CD4-positive, alpha-beta memory T cell (primary cell): ENCODE measurements at regions not wholly inside any gene's neighbourhood (a gene's known extent, or its start where the extent isn't known, plus 50 kb on each side); places are given as distances from the start of the nearest gene placed in this dataset.

Experiments used
- CTCF ChIA-PET: fragments of 350-600 bp; sonication (Branson Sonifier 250); formaldehyde crosslinking; loops from one replicate; lab custom pipeline; 2021; ENCODE audit warnings: inconsistent platforms; ENCODE audit not compliant: partially characterized antibody; lab: Charles Lee
- POLR2A ChIA-PET: fragments of 350-600 bp; sonication (Branson Sonifier 250); formaldehyde crosslinking; loops from one replicate; lab custom pipeline; 2021; ENCODE audit not compliant: partially characterized antibody; lab: Charles Lee
- DNase-seq, 5 donors: peaks; one replicate each; pipeline versions ENCODE4 v3.0.0 to v3.0.0-alpha.2; 2020 to 2022; ENCODE audit warnings: mixed read lengths in 1 of 5
- H3K27ac ChIP-seq: one replicate; pipeline ENCODE4 v1.7.0; 2013; ENCODE audit warnings: low read depth, low read length
- H3K27me3 ChIP-seq: 2 replicates; pipeline ENCODE4 v1.7.0; 2013; ENCODE audit warnings: mild to moderate bottlenecking, low read length, moderate library complexity; ENCODE audit not compliant: insufficient read depth
- H3K36me3 ChIP-seq: 2 replicates; pipeline ENCODE4 v1.7.0; 2013; ENCODE audit warnings: mild to moderate bottlenecking, low read length, moderate library complexity; ENCODE audit not compliant: insufficient read depth
- H3K4me1 ChIP-seq: 2 replicates; pipeline ENCODE4 v1.7.0; 2013; ENCODE audit warnings: mild to moderate bottlenecking, low read length, moderate library complexity; ENCODE audit not compliant: insufficient read depth
- H3K4me3 ChIP-seq, 2 donors: one replicate each; pipeline ENCODE4 v1.7.0; 2013; ENCODE audit warnings: low read length in 2 of 2, mild to moderate bottlenecking in 1 of 2
- H3K9me3 ChIP-seq, 2 donors: one replicate each; pipeline ENCODE4 v1.7.0; 2013; ENCODE audit warnings: low read length in 2 of 2, control low read depth in 1 of 2; ENCODE audit not compliant: control insufficient read depth in 1 of 2
- H3K27ac Mint-ChIP-seq, 7 donors: one replicate each; pipeline ENCODE4 v1.8.0; 2020 to 2021; ENCODE audit warnings: mixed read lengths in 7 of 7, mild to moderate bottlenecking in 6 of 7, inconsistent platforms in 3 of 7, moderate library complexity in 3 of 7
- H3K27me3 Mint-ChIP-seq, 2 donors: one replicate each; pipeline ENCODE4 v1.8.0; 2020 to 2021; ENCODE audit warnings: mixed read lengths in 2 of 2
- H3K36me3 Mint-ChIP-seq, 2 donors: one replicate each; pipeline ENCODE4 v1.8.0; 2020 to 2021; ENCODE audit warnings: mixed read lengths in 2 of 2, inconsistent platforms in 1 of 2, mild to moderate bottlenecking in 1 of 2
- H3K4me1 Mint-ChIP-seq, 4 donors: one replicate each; pipeline ENCODE4 v1.8.0; 2020 to 2021; ENCODE audit warnings: mixed read lengths in 4 of 4, mild to moderate bottlenecking in 1 of 4
- H3K4me3 Mint-ChIP-seq, 8 donors: one replicate each; pipeline ENCODE4 v1.8.0; 2020 to 2021; ENCODE audit warnings: mixed read lengths in 8 of 8, mild to moderate bottlenecking in 7 of 8, moderate library complexity in 6 of 8, inconsistent platforms in 3 of 8
- H3K9me3 Mint-ChIP-seq, 8 donors: one replicate each; pipeline ENCODE4 v1.8.0; 2020 to 2021; ENCODE audit warnings: mixed read lengths in 8 of 8, mild to moderate bottlenecking in 5 of 8, inconsistent platforms in 3 of 8, moderate library complexity in 1 of 8
- intact Hi-C: fragments of 100-400 bp; cut with micrococcal nuclease; formaldehyde crosslinking; loops from one replicate; pipeline ENCODE4 v1.15.1; 2023

- no peak overlapping the region for H3K27ac ChIP-seq
- no peaks in the 10 kb centered on the region for H3K27me3 ChIP-seq
- Mint-ChIP-seq H3K4me1 (peaks cover 0 to 3% (median 0%) of the 10 kb centered on the region in 4 donors), H3K36me3 (no peaks in the 10 kb centered on the region), H3K9me3 (no peaks in the 10 kb centered on the region), H3K27ac (no peak overlapping the region), H3K4me3 (no peak overlapping the region), H3K27me3 (peaks cover 0 to 5% of the 10 kb centered on the region in 2 donors)
- intact Hi-C loops, result loop anchor here (2.0 kb wide), 1 partner anchor 197 kb away; no protein-coding TSS in a partner anchor
- H3K9me3 ChIP-seq, result no peaks in the 10 kb centered on the region
- no peak overlapping the region for H3K4me3 ChIP-seq
- ChIA-PET CTCF (interaction anchor here (0.6 to 5.0 kb wide), 7 partner anchors 10 to 602 kb away, joined by 3 to 35 read pairs (median 4); no protein-coding TSS in a partner anchor), POLR2A (no interaction called here)
- H3K36me3 ChIP-seq, result no peaks in the 10 kb centered on the region
- no peaks in the 10 kb centered on the region for H3K4me1 ChIP-seq
- no peak for DNase-seq
Measured at GRCh38 chr1:243945727-243946126, 95.7 kb upstream of the AKT3 start.

GRCh38 chr1:243944429-243945160, 94.6 kb upstream of the AKT3 start:
- ChIA-PET CTCF (interaction anchor here (1.4 to 5.0 kb wide), 2 partner anchors 13 to 601 kb away, joined by 3 to 35 read pairs; no protein-coding TSS in a partner anchor), POLR2A (no interaction called here)
- peaks cover 0 to 3% (median 0%) of the 10 kb centered on the region in 4 donors for H3K4me1 Mint-ChIP-seq

GRCh38 chr1:243943671-243944428, 93.8 kb upstream of the AKT3 start:
- no peak overlapping the region for H3K27ac Mint-ChIP-seq
- no peaks in the 10 kb centered on the region for H3K27me3 ChIP-seq
- H3K4me3 Mint-ChIP-seq, result no peak overlapping the region
- H3K27me3 Mint-ChIP-seq, result peaks cover 2 to 8% of the 10 kb centered on the region in 2 donors
- ChIA-PET POLR2A (no interaction called here), CTCF (interaction anchor here (5.0 kb wide), 1 partner anchor 601 kb away, joined by 35 read pairs; no protein-coding TSS in a partner anchor)
- intact Hi-C loops, result no loop called here
- no peak overlapping the region for H3K27ac ChIP-seq
- H3K36me3 ChIP-seq, result no peaks in the 10 kb centered on the region
- no peak for DNase-seq
- H3K36me3 Mint-ChIP-seq, result no peaks in the 10 kb centered on the region
- no peaks in the 10 kb centered on the region for H3K9me3 ChIP-seq
- H3K4me1 Mint-ChIP-seq, result peaks cover 0 to 3% (median 0%) of the 10 kb centered on the region in 4 donors
- H3K9me3 Mint-ChIP-seq, result no peaks in the 10 kb centered on the region
- no peaks in the 10 kb centered on the region for H3K4me1 ChIP-seq
- no peak overlapping the region for H3K4me3 ChIP-seq

More at GRCh38 chr1:243944429-243945160, 94.6 kb upstream of the AKT3 start:
- H3K4me3 ChIP-seq, result no peak overlapping the region
- H3K36me3 ChIP-seq, result no peaks in the 10 kb centered on the region
- Mint-ChIP-seq H3K27me3 (peaks cover 0 to 6% of the 10 kb centered on the region in 2 donors), H3K9me3 (no peaks in the 10 kb centered on the region), H3K4me3 (no peak overlapping the region), H3K27ac (peak overlapping the region in 1 of 7 donors; percentile 2), H3K36me3 (no peaks in the 10 kb centered on the region)
- DNase-seq, result no peak
- H3K27me3 ChIP-seq, result no peaks in the 10 kb centered on the region
- H3K4me1 ChIP-seq, result no peaks in the 10 kb centered on the region
- intact Hi-C loops, result no loop called here
- no peak overlapping the region for H3K27ac ChIP-seq
- no peaks in the 10 kb centered on the region for H3K9me3 ChIP-seq

- H3K36me3 ChIP-seq, result no peaks in the 10 kb centered on the region
- Mint-ChIP-seq H3K4me1 (peaks cover 0 to 3% (median 0%) of the 10 kb centered on the region in 4 donors), H3K27ac (peak overlapping the region in 1 of 7 donors; percentile 2), H3K36me3 (no peaks in the 10 kb centered on the region), H3K27me3 (peaks cover 2 to 8% of the 10 kb centered on the region in 2 donors), H3K4me3 (no peak overlapping the region), H3K9me3 (no peaks in the 10 kb centered on the region)
- H3K27ac ChIP-seq, result no peak overlapping the region
- no peaks in the 10 kb centered on the region for H3K4me1 ChIP-seq
- H3K4me3 ChIP-seq, result no peak overlapping the region
- H3K9me3 ChIP-seq, result no peaks in the 10 kb centered on the region
- ChIA-PET CTCF (interaction anchor here (0.6 to 1.3 kb wide), 2 partner anchors 30 to 233 kb away, joined by 3 read pairs; no protein-coding TSS in a partner anchor), POLR2A (no interaction called here)
- H3K27me3 ChIP-seq, result no peaks in the 10 kb centered on the region
- intact Hi-C loops, result no loop called here
- DNase-seq, result no peak
Measured at GRCh38 chr1:243942196-243943150, 92.4 kb upstream of the AKT3 start.

- Histone ChIP-seq H3K36me3 (no peaks in the 10 kb centered on the region), H3K27me3 (no peaks in the 10 kb centered on the region), H3K4me3 (no peak overlapping the region), H3K4me1 (no peaks in the 10 kb centered on the region), H3K9me3 (no peaks in the 10 kb centered on the region), H3K27ac (no peak overlapping the region)
- ChIA-PET POLR2A (interaction anchor here (0.8 kb wide), 1 partner anchor 135 kb away, joined by 3 read pairs; no protein-coding TSS in a partner anchor), CTCF (no interaction called here)
- peaks cover 2 to 8% of the 10 kb centered on the region in 2 donors for H3K27me3 Mint-ChIP-seq
- no peak overlapping the region for H3K27ac Mint-ChIP-seq
- DNase-seq, result no peak
- H3K4me1 Mint-ChIP-seq, result peaks cover 0 to 3% (median 0%) of the 10 kb centered on the region in 4 donors
- H3K9me3 Mint-ChIP-seq, result peaks cover 0 to 6% (median under 1%) of the 10 kb centered on the region in 8 donors
- no peak overlapping the region for H3K4me3 Mint-ChIP-seq
- intact Hi-C loops, result no loop called here
- H3K36me3 Mint-ChIP-seq, result no peaks in the 10 kb centered on the region
Measured at GRCh38 chr1:243940451-243940850, 90.4 kb upstream of the AKT3 start.

GRCh38 chr1:243939167-243939848, 89.3 kb upstream of the AKT3 start:
- POLR2A ChIA-PET, result no interaction called here
- no peak overlapping the region for H3K27ac Mint-ChIP-seq
- CTCF ChIA-PET, result no interaction called here
- H3K4me1 Mint-ChIP-seq, result peaks cover 0 to 3% (median 0%) of the 10 kb centered on the region in 4 donors
- H3K4me3 ChIP-seq, result no peak overlapping the region
- peaks cover 2 to 6% of the 10 kb centered on the region in 2 donors for H3K27me3 Mint-ChIP-seq
- H3K27ac ChIP-seq, result no peak overlapping the region
- intact Hi-C loops, result no loop called here
- no peaks in the 10 kb centered on the region for H3K4me1 ChIP-seq
- DNase-seq, result no peak
- no peak overlapping the region for H3K4me3 Mint-ChIP-seq
- no peaks in the 10 kb centered on the region for H3K27me3 ChIP-seq
- H3K9me3 Mint-ChIP-seq, result peaks cover 0 to 18% (median 10%) of the 10 kb centered on the region in 8 donors
- H3K36me3 Mint-ChIP-seq, result no peaks in the 10 kb centered on the region
- no peaks in the 10 kb centered on the region for H3K36me3 ChIP-seq
- H3K9me3 ChIP-seq, result no peaks in the 10 kb centered on the region
